HCT116 (cell line): ENCODE measurements at regions not wholly inside any gene's neighbourhood (a gene's known extent, or its start where the extent isn't known, plus 50 kb on each side); places are given as distances from the start of the nearest gene placed in this dataset.

ENCODE experiments used
- ATAC-seq: fragments of 200-7000 bp; cut with Tn5 transposase; 2 replicates; pipeline ENCODE4 v1.9.1; 2020; ENCODE audit warnings: mild to moderate bottlenecking, moderate library complexity
- BruUV-seq: library from RNA; stranded (reverse); fragments of 400-500 nt; replicated peaks from 2 replicates; lab custom pipeline; 2021; lab: Mats Ljungman, UMichigan
- CTCF ChIA-PET: fragments of 300-600 bp; sonication (Branson Sonifier 250); formaldehyde crosslinking; loops from one replicate; lab custom pipeline; 2021; ENCODE audit warnings: antibody characterized with exemption; lab: Charles Lee
- POLR2A ChIA-PET: fragments of 300-600, 350-600 bp; sonication (Branson Sonifier 250); formaldehyde crosslinking; loops from one replicate; lab custom pipeline; 2021; ENCODE audit warnings: antibody characterized with exemption; lab: Charles Lee
- RAD21 ChIA-PET, 2 experiments: fragments of 300-600 bp; sonication (Branson Sonifier 250); formaldehyde crosslinking; loops; one replicate each; lab custom pipeline; 2023; ENCODE audit warnings: low total read pairs in 2 of 2; ENCODE audit not compliant: uncharacterized antibody in 2 of 2, unreplicated experiment in 2 of 2, low non-redundant PET in 1 of 2; lab: Charles Lee
- DNase-seq: peaks from one replicate; pipeline ENCODE4 v3.0.0-alpha.2; 2010; ENCODE audit warnings: low read depth, low spot score
- H2AFZ ChIP-seq: fragments of 200-600 bp; shearing (Covaris generic), sonication (generic); 2 replicates; pipeline ENCODE4 v1.6.1; 2017; ENCODE audit warnings: low read depth, mixed run types, mixed read lengths, antibody characterized with exemption, low read length; ENCODE audit not compliant: poor library complexity, severe bottlenecking
- H3K27ac ChIP-seq: 2 replicates; pipeline ENCODE4 v1.5.1; 2012; ENCODE audit warnings: low read depth, low read length
- H3K27me3 ChIP-seq: fragments of 200-600 bp; sonication (generic); 2 replicates; pipeline ENCODE4 v1.6.1; 2016; ENCODE audit warnings: mixed run types, low read length, mixed read lengths; ENCODE audit not compliant: insufficient read depth
- H3K36me3 ChIP-seq, 2 experiments: fragments of 200-500 bp in 1 of 2; fragments of 200-600 bp in 1 of 2; sonication (Bioruptor generic) in 1 of 2; sonication (generic) in 1 of 2; 2 replicates each; pipeline versions ENCODE4 v1.5.1 to v1.6.1; 2014 to 2016; ENCODE audit warnings: low read length in 2 of 2, inconsistent platforms in 1 of 2, mixed read lengths in 1 of 2, mixed run types in 1 of 2; ENCODE audit not compliant: insufficient read depth in 2 of 2, control insufficient read depth in 1 of 2
- H3K4me1 ChIP-seq, 2 experiments: fragments of 200-600 bp in 1 of 2; sonication (generic) in 1 of 2; 2 replicates each; pipeline versions ENCODE4 v1.5.1 to v1.6.1; 2012 to 2017; ENCODE audit warnings: low read length in 2 of 2, inconsistent platforms in 1 of 2, mild to moderate bottlenecking in 1 of 2, mixed read lengths in 1 of 2, mixed run types in 1 of 2, moderate library complexity in 1 of 2; ENCODE audit not compliant: insufficient read depth in 2 of 2, control insufficient read depth in 1 of 2
- H3K4me2 ChIP-seq: fragments of 200-600 bp; sonication (generic); 2 replicates; pipeline ENCODE4 v1.6.1; 2017; ENCODE audit warnings: mixed run types, low read length, mixed read lengths
- H3K4me3 ChIP-seq, 2 experiments: fragments of 200-600 bp in 1 of 2; sonication (generic) in 1 of 2; replicated peaks in 1 of 2; 2 replicates each; pipeline ENCODE4 v1.5.1; 2011 to 2016; ENCODE audit warnings: low read length in 2 of 2, control low read depth in 1 of 2, low read depth in 1 of 2, mild to moderate bottlenecking in 1 of 2, mixed read lengths in 1 of 2, mixed run types in 1 of 2
- H3K79me2 ChIP-seq: fragments of 200-600 bp; sonication (generic); 2 replicates; pipeline ENCODE4 v1.6.1; 2017; ENCODE audit warnings: mild to moderate bottlenecking, mixed run types, low read length, moderate library complexity, mixed read lengths; ENCODE audit not compliant: insufficient read depth
- H3K9ac ChIP-seq: fragments of 200-600 bp; sonication (generic); 2 replicates; pipeline ENCODE4 v1.6.1; 2016; ENCODE audit warnings: low read length, mixed read lengths
- H3K9me2 ChIP-seq: fragments of 200-600 bp; sonication (generic), shearing (Covaris generic); 2 replicates; pipeline ENCODE4 v1.6.1; 2017; ENCODE audit warnings: mixed run types, mild to moderate bottlenecking, moderate library complexity; ENCODE audit not compliant: insufficient read depth
- H3K9me3 ChIP-seq, 2 experiments: fragments of 200-500 bp in 1 of 2; fragments of 200-600 bp in 1 of 2; sonication (Bioruptor generic) in 1 of 2; sonication (generic) in 1 of 2; 2 replicates each; pipeline ENCODE4 v1.6.1; 2014 to 2017; ENCODE audit warnings: low read length in 2 of 2, mixed read lengths in 2 of 2, inconsistent platforms in 1 of 2, low read depth in 1 of 2, mild to moderate bottlenecking in 1 of 2, mixed run types in 1 of 2, moderate library complexity in 1 of 2; ENCODE audit not compliant: control insufficient read depth in 1 of 2, insufficient read depth in 1 of 2
- H4K20me1 ChIP-seq: fragments of 200-600 bp; sonication (generic), shearing (Covaris generic); 2 replicates; pipeline ENCODE4 v1.6.1; 2017; ENCODE audit warnings: mixed run types, mild to moderate bottlenecking, moderate library complexity; ENCODE audit not compliant: insufficient read depth
- CBX3 ChIP-seq: IDR thresholded peaks from 2 replicates; pipeline ENCODE4 v1.6.1; 2012; ENCODE audit warnings: low read depth
- CEBPB ChIP-seq: IDR thresholded peaks from 2 replicates; pipeline ENCODE4 v1.6.1; 2012; ENCODE audit warnings: low read depth
- ELF1 ChIP-seq: IDR thresholded peaks from 2 replicates; pipeline ENCODE4 v1.6.1; 2012; ENCODE audit warnings: low read depth, borderline replicate concordance
- JUND ChIP-seq: IDR thresholded peaks from 2 replicates; pipeline ENCODE4 v1.6.1; 2012
- POLR2AphosphoS5 ChIP-seq: IDR thresholded peaks from 2 replicates; pipeline ENCODE4 v1.6.1; 2011; ENCODE audit warnings: mild to moderate bottlenecking, low read depth, low read length, moderate library complexity
- RAD21 ChIP-seq: IDR thresholded peaks from 2 replicates; pipeline ENCODE4 v1.6.1; 2012; ENCODE audit warnings: low read depth, mild to moderate bottlenecking
- SRF ChIP-seq: IDR thresholded peaks from 2 replicates; pipeline ENCODE4 v1.6.1; 2012; ENCODE audit warnings: low read depth
- TCF7L2 ChIP-seq: IDR thresholded peaks from 2 replicates; pipeline ENCODE4 v1.7.0; 2011; ENCODE audit warnings: borderline replicate concordance, inconsistent platforms; ENCODE audit not compliant: insufficient read depth, insufficient read length; ENCODE audit errors: extremely low read depth
- intact Hi-C: fragments of 100-400 bp; cut with micrococcal nuclease; formaldehyde crosslinking; loops from 2 replicates; pipeline ENCODE4 v1.10.0; 2022
- TF ChIP-seq, protein P1 (sequence below): IDR thresholded peaks from 2 replicates; pipeline ENCODE4 v1.6.1; 2012
- TF ChIP-seq, protein P2 (sequence below), 3 experiments: fragments of 200-600 bp in 1 of 3; sonication (generic) in 1 of 3; IDR thresholded peaks in 2 of 3; conservative IDR thresholded peaks in 1 of 3; 2 replicates each; pipeline ENCODE4 v1.5.1; 2012 to 2017; ENCODE audit warnings: low read depth in 2 of 3, low read length in 2 of 3, antibody characterized with exemption in 1 of 3, borderline replicate concordance in 1 of 3, control low read depth in 1 of 3, mild to moderate bottlenecking in 1 of 3, mixed read lengths in 1 of 3, mixed run types in 1 of 3, moderate library complexity in 1 of 3; ENCODE audit not compliant: insufficient read depth in 1 of 3

DNA sequence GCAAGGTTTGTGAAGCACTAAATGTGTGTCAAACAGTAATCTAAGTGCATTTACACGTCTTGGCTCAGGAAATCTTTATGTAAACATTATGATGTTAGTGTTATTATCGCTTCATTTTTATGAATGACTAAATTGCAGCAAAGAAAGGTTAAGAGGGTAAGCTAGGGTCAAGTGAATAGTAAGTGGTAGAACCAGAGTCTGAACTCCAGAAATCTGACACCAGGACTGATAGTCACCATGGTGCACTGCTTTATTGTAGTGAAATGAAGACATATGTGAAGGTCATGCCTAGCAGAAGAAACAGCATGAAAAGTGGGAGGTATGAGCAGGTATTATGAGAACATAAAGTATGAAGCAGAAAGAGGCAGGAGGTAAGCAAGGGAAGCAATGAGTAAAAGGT lies 368.7 kb upstream of the TENM4 start:
- no peak overlapping the region for H3K4me3 ChIP-seq
- ChIA-PET RAD21 (no interaction called here), POLR2A (no interaction called here), CTCF (no interaction called here)
- intact Hi-C loops = no loop called here
- H3K9me3 ChIP-seq = peaks cover 0 to 8% of the 10 kb centered on the region in 2 experiments; a peak in 2 of 4 replicates
- no peak overlapping the region for H3K9ac ChIP-seq
- DNase-seq = no peak
- no peaks in the 10 kb centered on the region for H3K9me2 ChIP-seq
- no peak overlapping the region for H2AFZ ChIP-seq
- no peaks in the 10 kb centered on the region for H3K27me3 ChIP-seq
- H3K36me3 ChIP-seq = no peaks in the 10 kb centered on the region
- H3K27ac ChIP-seq = no peak overlapping the region
- H3K79me2 ChIP-seq = no peaks in the 10 kb centered on the region
- H3K4me2 ChIP-seq = no peak overlapping the region
- TF ChIP-seq, protein P1, sequence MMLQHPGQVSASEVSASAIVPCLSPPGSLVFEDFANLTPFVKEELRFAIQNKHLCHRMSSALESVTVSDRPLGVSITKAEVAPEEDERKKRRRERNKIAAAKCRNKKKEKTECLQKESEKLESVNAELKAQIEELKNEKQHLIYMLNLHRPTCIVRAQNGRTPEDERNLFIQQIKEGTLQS = no peak
- TF ChIP-seq JUND = no peak
- TF ChIP-seq CBX3 = no peak
- TF ChIP-seq SRF = no peak
- TF ChIP-seq RAD21 = no peak
- TF ChIP-seq, protein P2, sequence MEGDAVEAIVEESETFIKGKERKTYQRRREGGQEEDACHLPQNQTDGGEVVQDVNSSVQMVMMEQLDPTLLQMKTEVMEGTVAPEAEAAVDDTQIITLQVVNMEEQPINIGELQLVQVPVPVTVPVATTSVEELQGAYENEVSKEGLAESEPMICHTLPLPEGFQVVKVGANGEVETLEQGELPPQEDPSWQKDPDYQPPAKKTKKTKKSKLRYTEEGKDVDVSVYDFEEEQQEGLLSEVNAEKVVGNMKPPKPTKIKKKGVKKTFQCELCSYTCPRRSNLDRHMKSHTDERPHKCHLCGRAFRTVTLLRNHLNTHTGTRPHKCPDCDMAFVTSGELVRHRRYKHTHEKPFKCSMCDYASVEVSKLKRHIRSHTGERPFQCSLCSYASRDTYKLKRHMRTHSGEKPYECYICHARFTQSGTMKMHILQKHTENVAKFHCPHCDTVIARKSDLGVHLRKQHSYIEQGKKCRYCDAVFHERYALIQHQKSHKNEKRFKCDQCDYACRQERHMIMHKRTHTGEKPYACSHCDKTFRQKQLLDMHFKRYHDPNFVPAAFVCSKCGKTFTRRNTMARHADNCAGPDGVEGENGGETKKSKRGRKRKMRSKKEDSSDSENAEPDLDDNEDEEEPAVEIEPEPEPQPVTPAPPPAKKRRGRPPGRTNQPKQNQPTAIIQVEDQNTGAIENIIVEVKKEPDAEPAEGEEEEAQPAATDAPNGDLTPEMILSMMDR (IDR thresholded peaks at IDR 0.05 in 2 of 3, conservative IDR thresholded peaks at IDR 0.05 in 1 of 3; ENCODE audit: borderline replicate concordance in 1 of 3, insufficient read depth in 1 of 3, low read depth in 2 of 3, low read length in 2 of 3) = no peak
- no peak for TF ChIP-seq TCF7L2
- no peak for TF ChIP-seq ELF1
- TF ChIP-seq CEBPB = no peak
- TF ChIP-seq POLR2AphosphoS5 = no peak
- H3K4me1 ChIP-seq = no peaks in the 10 kb centered on the region
- BruUV-seq = no TSS peak
- ATAC-seq = no peak
- H4K20me1 ChIP-seq = no peaks in the 10 kb centered on the region
